NCI-H2227 (cell line): ENCODE measurements at regions not wholly inside any gene's neighbourhood (a gene's known extent, or its start where the extent isn't known, plus 50 kb on each side); places are given as distances from the start of the nearest gene placed in this dataset.
A peak's percentile ranks its signal among the peaks of the same experiment; 100 is the strongest.
"Not testable (repeated sequence)": the region's sequence is repeated elsewhere in the genome, so short reads cannot be mapped to it uniquely, and the experiment has no call there.

ENCODE experiments used
- DNase-seq: peaks from one replicate; lab custom pipeline; 2025; ENCODE audit not compliant: unreplicated experiment; lab: John Stamatoyannopoulos, UW

GRCh38 chr9:19903076-19903475 is 114.2 kb upstream of the SLC24A2 start:
- DNase-seq = no peak

- DNase-seq = no peak
Observed at GRCh38 chr9:19901586-19901985, 112.7 kb upstream of the SLC24A2 start.

GRCh38 chr9:19896161-19896560 is 107.3 kb upstream of the SLC24A2 start:
- DNase-seq = no peak

DNA sequence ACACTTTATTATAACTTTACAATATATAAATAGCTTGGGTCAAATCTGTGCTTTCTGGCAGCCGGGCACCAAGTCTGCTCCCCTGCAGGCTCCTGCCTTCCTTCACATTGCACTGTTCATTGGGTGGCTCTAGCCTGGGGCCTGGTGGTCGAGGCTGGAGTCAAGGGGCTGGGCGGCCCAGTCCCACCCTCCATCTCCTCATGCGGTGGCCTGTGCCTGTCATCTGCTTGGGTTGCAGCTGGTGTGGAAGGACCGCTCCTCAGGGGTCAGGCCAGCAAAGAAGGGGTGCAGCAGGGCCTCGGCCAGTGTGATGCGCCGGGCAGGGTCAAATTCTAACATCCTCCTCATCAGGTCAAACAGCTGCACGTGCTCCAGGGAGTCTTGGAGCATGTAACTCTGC is 106.7 kb upstream of the SLC24A2 start:
- DNase-seq = not testable (repeated sequence)

DNA sequence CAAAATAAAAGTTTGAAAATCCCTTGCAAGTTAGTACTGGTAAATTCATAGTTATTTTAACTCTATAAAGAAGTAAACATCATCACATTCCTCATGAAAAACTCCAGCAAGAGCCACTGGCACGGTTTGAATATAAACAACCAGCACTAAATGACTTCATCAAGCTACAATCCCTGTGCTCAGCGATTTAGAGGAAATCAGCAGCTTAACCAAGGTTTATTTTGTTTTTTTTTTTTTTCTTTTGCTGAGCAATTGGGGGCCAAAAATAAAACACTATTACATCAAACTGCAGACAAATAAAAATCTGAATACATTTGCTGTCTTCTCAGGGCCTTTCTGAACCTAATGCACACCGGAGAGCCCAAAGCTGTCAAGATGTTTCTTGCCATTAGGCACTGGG is 106.2 kb upstream of the SLC24A2 start:
- DNase-seq = no peak

DNA sequence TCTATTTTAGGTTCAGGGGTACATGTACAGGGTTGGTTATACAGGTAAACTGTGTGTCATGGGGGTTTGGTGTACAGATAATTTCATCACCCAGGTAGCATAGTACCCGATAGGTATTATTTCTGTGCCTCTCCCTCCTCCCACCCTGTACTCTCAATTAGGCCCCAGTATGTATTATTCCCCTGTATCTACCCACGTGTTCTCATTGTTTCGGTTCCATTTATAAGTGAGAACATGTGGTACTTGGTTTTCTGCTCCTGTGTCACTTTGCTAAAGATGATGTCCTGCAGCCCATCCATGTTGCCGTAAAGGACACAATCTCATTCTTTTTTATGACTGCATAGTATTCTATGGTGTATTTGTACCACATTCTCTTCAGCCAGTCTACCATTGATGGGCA is 96.8 kb upstream of the SLC24A2 start:
- DNase-seq = no peak

GRCh38 chr9:19879062-19879461 is 90.2 kb upstream of the SLC24A2 start:
- DNase-seq = peak; percentile 1

DNA sequence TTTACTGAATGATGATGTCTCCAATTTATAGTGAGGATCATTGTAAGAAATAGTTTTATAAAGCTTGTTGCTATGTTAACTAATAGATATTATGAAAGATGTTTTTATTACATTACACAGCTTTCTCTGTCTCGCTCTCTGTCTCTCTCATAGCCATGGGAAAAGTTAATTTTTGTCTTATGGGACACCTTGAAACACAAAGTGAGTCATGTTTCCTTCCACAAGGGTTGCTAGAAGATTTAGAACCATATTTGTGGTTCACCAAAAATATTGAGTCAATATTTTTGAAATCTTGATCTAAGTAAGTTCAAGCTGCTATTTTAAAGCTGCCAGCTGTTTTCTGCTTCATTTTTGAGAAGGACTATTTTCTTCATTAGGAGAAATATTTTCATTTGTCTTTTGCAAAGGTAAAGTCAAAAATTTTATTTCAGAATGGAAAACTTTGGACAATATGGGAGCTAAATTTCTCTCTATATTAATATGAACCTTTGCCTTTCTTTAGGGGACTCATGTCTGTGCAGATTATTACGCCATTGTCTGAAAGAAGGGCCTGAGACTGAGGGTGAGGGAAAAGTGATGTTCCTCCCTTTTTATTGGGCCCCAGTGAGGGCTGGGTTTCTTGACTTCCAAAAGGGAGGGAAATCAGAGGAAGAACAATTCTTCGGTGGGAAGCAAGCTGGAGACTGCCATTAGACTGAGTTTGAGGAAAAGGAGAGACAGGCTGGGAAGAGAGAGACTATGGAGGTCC is 87.9 kb upstream of the SLC24A2 start:
- DNase-seq = no peak

DNA sequence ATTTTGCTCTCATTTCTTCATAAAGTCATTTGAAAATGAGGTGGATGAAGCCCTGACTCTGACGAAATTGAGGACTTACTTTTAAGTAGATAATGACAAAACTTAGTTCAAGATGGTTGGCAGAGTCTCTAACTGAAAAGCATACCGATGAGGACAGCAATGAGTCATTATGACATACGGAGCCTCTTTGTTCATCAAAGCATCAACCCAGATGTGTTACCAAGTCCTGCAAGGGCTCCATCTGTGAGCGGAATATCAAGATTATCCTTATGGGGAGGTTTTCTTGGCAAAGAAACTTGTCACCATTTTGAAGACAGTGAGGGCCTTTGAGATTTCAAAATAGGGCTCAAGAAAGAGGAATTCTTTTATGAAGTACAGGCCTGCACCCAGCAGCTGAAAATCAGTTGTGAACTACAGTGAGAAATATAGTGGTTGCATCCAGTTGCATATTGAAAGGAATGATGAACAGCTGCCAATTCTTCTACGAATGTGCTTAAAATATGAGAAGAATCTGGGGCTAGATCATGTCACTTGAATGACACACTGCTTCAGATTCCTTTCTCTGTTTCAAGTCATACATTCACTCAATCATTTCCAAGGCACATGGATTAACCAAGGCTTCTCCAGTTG is 86.6 kb upstream of the SLC24A2 start:
- no peak for DNase-seq

- DNase-seq = not testable (repeated sequence)
Observed at GRCh38 chr9:19873188-19873587, 84.4 kb upstream of the SLC24A2 start.

DNA sequence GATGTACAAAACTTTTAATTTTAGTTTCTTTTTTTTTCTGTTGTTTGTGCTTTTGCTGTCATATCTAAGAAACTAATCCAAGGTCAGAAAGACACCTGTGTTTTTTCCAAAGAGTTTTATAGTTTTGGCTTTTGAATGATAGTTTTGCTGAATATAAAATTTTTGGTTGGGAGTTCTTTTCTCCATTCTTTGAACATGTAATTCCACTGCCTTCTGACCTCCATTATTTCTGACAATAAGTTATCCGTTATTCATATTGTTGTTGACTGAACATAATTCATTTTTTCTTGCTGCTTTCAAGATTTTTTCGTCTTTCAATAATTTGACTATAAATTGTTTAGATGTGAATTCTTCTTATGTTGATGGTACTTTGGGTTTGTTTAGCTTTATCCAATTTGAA is 82.2 kb upstream of the SLC24A2 start:
- DNase-seq = no peak

DNA sequence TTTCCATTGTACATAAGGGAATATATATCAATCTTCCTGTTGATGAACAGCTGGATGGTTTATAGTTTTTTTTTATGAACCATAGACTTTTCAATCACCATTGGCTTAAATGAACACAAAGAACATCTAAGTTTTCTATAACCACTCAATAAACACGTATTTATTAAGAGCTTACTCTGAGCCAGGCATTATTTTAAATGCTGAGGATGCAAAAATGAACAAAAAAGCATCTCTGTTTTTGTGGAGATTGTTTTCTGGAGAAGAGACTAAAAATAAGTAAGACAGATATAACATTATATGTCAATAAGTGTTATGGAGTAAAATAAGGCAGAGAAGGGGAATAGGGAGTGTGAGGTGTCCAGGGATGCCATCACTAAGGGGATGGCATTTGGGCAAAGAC is 52.1 kb upstream of the SLC24A2 start:
- DNase-seq = no peak
